Epithelial cell of esophagus (primary cell): ENCODE measurements at regions not wholly inside any gene's neighbourhood (a gene's known extent, or its start where the extent isn't known, plus 50 kb on each side); places are given as distances from the start of the nearest gene placed in this dataset.

Source experiments
- DNase-seq: peaks from one replicate; pipeline ENCODE4 v3.0.0; 2010; ENCODE audit warnings: low read depth
- H3K4me3 ChIP-seq: 2 replicates; pipeline ENCODE4 v1.5.1; 2011; ENCODE audit warnings: mild to moderate bottlenecking, low read length, control low read depth
- TF ChIP-seq, protein P1 (sequence below): IDR thresholded peaks from 2 replicates; pipeline ENCODE4 v1.5.1; 2011; ENCODE audit warnings: low read depth, mild to moderate bottlenecking, low read length, control low read depth, inconsistent platforms; ENCODE audit not compliant: insufficient read depth; ENCODE audit errors: missing control alignments

DNA sequence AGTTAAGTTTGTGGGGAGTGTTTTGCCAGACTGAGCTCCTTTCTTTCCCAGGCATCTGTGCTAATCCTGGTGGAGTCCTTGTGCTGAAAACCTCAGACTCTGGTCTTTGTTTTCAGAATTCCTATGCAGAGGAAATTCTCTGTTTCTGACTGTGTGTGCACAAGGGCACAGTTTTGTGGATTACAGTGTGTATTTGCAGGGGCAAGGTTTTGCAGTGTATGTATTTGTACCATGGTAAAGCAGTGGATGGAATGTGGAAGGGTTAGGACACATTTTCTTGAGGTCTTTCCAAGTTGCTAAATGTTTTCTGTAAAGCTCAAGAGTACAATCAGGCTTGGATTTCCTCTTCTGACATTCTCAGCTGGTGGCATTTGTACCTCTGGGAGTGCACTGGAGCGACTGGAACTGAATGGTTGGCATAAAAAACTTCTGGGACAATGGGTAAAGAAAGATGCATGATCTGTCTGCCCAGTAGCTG is 139.5 kb upstream of the RND3 start:
- H3K4me3 ChIP-seq: no peak overlapping the region
- no peak for DNase-seq
- TF ChIP-seq, protein P1, sequence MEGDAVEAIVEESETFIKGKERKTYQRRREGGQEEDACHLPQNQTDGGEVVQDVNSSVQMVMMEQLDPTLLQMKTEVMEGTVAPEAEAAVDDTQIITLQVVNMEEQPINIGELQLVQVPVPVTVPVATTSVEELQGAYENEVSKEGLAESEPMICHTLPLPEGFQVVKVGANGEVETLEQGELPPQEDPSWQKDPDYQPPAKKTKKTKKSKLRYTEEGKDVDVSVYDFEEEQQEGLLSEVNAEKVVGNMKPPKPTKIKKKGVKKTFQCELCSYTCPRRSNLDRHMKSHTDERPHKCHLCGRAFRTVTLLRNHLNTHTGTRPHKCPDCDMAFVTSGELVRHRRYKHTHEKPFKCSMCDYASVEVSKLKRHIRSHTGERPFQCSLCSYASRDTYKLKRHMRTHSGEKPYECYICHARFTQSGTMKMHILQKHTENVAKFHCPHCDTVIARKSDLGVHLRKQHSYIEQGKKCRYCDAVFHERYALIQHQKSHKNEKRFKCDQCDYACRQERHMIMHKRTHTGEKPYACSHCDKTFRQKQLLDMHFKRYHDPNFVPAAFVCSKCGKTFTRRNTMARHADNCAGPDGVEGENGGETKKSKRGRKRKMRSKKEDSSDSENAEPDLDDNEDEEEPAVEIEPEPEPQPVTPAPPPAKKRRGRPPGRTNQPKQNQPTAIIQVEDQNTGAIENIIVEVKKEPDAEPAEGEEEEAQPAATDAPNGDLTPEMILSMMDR: no peak

DNA sequence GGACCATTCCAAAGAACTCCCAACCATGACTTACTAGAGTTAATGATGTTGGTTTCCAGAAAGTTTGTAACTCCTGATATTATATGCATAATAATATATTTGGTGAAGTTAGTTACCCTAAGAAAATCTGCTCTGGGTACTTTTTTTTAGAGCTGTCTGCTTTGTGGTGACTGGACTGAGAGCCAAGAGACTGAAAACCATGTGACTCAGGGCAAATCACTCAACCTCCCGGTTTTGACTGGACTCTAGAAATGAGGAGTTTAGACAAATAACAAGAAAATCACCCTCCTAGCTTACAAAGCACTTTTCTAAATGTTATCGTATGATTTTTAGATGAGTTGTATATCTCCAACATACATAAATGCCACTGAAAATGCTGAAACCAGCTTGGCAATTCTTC is 138.3 kb upstream of the RND3 start:
- DNase-seq: no peak
- H3K4me3 ChIP-seq: no peak overlapping the region
- TF ChIP-seq, protein P1: no peak

DNA sequence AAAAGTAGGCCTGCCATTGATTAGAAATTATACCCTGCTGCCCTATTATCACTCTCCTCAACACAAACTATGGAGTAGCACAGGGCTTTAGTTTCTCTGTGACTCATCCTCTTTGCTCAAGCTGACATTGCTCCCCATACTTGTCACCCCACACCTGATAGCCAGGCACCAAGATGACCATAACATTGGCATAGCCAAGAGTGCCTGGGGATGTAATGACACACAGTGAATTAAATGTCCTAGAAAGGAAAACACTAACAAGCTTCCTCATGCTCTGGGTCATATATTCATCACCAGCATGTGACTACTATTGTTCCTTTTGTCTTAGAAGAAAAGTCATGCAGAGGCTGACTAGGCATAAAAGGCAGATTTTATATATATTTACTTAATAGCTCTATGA is 137.8 kb upstream of the RND3 start:
- TF ChIP-seq, protein P1: no peak
- DNase-seq: peak; percentile 82
- H3K4me3 ChIP-seq: no peak overlapping the region

DNA sequence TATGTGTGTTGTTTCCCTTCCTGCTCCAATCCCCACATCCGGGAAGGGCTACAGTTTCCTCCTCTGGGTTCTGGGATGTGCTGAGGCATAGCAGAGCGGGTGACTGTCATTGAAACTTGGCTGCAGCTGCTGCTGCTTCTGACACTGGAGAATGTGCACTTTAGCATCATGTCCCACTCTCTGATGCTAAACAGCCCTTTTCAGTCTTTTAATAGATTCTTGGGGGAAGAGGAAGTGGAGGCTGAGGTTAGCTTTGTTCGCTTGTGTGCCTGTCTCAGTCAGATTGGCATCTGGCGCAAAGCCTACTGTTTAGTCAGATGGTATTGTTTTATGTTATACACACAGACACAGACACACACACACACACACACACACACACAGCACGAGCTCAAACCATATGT is 136.5 kb upstream of the RND3 start:
- DNase-seq: peak; percentile 62
- TF ChIP-seq, protein P1: no peak
- H3K4me3 ChIP-seq: no peak overlapping the region

DNA sequence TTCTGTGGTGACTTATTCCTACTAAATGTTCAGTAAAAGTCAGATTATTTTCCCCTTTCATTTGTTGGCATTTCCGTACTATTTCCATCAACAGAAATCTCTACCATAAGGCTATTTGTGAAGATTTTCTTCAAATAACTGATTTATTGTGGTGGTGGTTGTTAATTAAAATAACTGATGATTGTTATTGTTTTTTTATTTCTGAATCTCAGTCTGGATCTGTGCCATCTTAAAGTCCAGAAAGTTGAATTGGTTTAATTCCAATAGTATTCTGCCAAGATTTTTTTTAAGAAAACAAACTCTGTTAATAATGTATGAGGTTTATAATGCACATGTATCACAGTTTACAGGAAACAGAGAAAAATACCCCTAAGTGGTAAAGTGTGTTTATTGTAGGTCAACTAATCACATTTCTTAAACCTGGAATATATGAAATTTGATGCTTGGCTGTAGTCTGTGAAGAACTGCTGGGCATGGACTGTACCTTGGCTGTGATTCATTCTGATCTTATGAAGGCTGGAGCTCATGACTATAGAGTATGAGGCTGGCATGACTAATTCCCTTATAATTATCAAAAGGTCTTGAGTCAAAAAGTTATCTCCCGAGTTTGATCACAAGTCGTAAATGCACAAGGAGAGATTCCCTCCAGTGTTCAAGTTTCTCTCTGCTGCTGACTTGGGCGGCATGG is 134.2 kb upstream of the RND3 start:
- peak; percentile 93 for DNase-seq
- TF ChIP-seq, protein P1: no peak
- no peak overlapping the region for H3K4me3 ChIP-seq

DNA sequence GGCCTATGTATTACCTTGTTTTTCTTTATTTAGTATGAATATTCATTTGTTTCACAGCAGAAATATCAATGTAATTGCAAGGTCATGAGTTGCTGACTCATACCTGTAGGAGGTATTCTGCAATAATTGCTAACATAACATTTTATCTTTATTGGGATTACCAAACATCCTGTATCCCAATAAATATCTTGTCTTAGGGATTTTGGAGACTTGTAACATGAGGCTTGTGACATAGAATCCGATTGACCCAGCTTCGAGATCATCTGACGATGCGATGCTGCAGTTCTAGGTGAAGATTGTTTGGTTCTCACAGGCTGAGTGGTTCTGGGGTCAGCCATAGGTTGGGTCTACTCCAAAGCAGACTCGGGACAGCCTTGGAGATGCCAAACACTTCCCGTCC is 133.4 kb upstream of the RND3 start:
- DNase-seq: peak; percentile 63
- TF ChIP-seq, protein P1: no peak
- no peak overlapping the region for H3K4me3 ChIP-seq

DNA sequence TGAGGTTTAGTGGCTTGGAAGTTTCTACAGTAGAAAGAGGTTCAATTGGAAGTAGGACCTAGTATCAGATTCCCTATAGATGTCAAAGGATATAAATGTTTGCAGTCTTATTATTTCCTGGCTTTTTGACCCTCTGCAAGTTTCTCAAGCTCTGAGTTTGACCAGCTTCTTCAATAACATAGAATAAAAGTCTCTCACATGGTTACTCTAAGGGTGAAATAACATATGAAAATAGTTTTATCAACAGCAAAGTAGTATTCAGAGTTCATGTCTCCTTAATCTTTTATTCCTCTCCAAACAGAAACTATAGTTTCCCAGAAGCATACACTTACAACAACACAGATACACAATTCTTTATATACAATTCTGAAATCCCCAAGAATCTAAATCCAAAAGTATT is 132.9 kb upstream of the RND3 start:
- TF ChIP-seq, protein P1: no peak
- no peak for DNase-seq
- H3K4me3 ChIP-seq: no peak overlapping the region
